NCI-H526 treated with DMSO at 0.1 percent for 48 hours (cell line): ENCODE measurements at regions not wholly inside any gene's neighbourhood (a gene's known extent, or its start where the extent isn't known, plus 50 kb on each side); places are given as distances from the start of the nearest gene placed in this dataset.
"Not testable (repeated sequence)": the region's sequence is repeated elsewhere in the genome, so short reads cannot be mapped to it uniquely, and the experiment has no call there.

Source experiments
- DNase-seq: peaks from one replicate; lab custom pipeline; 2025; lab: John Stamatoyannopoulos, UW

DNA sequence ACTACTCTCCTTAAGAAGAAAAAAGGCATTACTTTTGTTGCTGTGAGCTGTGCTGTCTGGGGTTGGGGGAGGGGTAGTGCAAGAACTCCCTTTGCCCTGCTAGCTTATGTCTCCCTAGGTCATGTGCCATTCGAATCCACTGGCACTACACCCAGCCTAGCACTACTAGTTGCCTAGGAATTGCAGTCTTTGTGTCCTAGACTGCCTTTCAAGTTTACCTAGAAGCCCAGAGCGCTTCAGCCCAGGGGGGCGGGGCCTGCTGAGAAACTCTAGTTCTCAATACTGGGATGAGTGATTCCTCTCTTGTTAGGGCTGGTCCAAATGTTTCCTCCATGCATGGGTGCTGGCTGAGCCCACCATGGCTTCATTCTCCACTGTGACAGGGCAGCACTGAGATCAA lies 1011.5 kb downstream of the PCDH19 start:
- DNase-seq = no peak

DNA sequence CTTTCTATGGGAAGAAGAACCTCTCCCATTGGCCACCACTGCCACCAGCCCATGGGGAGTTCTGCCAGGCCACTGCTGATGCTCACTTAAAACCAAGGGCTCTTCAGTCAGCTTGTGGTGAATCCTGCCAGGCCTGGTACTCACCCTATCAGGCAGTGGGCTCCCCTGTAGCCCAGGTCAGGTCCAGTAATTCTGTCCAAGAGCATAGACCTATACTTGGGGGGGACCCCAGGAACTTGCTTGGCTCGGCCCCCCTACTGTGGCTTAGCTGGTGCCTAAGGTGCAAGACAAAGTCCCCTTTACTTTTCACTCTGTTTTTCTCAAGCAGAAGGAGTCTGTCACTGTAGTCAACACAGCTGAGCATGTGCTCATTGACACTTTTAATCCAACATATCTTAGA lies 1012.2 kb downstream of the PCDH19 start:
- DNase-seq = no peak

DNA sequence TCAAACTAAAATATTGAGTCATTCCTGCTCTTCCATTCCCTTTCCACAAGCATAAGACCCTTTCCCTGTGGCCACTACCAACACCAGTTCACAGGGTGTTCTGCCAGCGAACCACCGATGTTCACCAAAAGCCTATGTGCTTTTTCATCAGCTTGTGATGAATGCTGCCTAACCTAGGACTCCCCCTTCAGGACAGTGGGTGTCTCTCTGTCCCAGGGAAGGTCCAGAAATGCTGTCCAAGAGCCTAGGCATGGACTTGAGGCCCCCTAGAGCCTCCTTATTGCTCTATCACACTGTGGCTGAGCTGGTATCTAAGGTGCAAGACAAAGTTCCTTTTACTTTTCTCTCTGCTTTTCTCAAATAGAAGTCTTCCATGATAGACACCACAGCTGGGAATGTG lies 1015.6 kb downstream of the PCDH19 start:
- DNase-seq = no peak

DNA sequence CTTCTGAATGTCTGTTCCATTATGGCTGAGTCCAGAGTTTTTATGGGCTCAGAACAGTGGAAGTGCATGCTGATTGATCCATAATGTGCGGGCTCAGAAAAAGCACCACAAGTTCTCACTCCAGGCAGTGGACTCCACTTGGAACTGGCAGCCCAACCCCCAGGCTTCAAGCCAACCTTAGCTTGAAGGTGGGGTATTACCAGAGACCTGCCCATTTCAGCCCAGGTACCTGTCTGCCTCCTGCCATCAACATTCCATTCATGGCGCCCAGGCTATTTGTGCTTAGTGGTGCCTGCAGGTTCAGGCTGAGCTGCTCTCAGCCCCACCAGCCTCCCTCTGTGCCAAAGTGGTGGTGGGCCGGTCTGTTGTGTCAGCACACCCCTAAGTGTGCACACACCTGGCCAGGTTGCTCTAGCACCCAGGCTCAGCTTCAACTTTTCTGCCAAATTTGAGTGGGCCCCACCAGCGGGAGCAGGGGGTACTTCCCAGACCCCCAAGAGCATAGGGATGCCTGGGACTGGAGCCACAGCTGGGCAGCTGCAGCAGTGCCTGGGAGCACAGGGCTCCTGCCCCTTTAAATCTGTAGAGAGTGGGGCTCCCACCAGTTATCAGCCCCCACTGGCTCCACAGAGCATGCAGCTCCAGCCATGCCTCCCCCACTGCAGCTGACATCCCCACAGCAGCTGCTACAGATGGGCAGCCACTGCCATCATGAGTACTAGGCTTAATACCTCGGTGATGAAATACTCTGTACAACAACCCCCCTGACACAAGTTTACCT lies 1025.3 kb downstream of the PCDH19 start:
- DNase-seq = no peak

DNA sequence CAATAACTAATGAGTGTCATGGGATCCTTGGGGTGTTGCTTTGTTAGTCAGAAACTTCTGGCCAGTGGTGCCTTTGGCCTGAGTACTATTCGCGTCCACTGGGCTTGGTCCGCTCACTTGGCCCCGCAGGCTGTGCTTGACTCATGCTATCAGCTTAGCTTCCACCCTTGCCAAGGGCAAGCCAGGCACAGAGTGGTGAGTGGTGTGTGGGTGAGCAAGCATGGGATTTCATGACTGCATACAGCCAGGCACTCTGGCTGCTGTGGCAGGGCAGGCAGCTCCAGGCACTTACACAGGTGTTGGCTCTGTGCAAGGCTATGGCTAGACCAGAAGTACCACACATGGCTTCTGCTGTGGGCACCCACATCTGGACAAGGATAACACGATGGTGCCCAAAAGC lies 1026.3 kb downstream of the PCDH19 start:
- DNase-seq = no peak

DNA sequence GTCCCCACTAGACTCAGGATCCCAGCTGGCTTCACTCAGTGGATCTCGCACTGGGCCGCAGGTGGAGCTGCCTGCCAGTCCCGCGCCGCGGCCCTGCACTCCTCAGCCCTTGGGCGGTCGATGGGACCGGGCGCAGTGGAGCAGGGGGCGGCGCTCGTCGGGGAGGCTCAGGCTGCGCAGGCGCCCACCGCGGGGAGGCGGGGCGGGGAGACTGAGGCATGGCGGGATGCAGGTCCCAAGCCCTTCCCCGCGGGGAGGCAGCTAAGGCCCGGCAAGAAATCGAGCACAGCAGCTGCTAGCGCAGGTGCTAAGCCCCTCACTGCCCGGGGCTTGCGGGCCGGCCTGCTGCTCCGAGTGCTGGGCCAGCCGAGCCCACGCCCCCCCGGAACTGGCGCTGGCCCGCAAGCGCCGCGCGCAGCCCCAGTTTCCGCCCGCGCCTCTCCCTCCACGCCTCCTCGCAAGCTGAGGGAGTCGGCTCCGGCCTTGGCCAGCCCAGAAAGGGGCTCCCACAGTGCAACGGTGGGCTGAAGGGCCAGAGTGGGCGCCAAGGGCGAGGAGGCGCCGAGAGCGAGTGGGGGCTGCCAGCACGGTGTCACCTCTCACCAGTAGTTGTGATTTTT lies 1038.0 kb downstream of the PCDH19 start:
- no peak for DNase-seq

DNA sequence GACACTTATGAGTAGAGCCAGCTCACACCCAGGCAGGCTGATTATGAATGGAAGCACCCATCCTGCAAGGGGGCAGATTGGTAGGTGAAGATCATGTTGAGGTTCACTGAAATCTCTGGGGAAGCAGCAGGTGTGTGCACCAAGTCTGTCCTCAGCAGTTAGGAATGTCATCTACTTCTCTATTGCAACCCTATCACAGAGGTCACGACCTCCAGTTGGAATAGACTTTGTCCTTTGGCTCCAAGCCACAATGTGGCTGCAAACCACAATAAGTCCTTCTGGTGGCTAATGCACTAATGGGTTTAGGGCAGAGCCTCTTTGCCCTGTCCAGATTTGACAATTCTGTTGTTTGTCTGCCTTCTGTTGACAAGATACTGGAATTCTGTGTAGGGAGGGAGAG lies 1056.7 kb downstream of the PCDH19 start:
- no peak for DNase-seq

DNA sequence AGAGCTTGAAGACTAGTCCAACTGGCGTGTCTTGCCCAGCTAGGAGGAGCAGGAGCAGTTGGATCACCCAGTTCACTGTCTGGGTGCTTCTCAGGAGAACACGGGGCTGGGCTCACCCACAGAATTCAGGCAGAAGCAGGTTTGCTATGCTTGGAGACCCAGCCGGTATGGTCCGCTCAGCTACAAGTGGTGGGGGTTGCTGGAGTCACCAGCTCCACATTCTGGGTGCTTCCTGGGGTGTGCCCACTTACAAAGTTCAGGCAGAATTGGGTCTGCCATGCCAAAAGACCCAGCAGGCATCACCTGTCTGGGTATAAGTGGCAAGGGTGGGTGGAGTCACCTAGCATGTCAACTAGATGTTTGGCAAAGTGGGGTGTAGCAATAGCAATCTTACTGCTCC lies 1061.8 kb downstream of the PCDH19 start:
- DNase-seq = no peak

DNA sequence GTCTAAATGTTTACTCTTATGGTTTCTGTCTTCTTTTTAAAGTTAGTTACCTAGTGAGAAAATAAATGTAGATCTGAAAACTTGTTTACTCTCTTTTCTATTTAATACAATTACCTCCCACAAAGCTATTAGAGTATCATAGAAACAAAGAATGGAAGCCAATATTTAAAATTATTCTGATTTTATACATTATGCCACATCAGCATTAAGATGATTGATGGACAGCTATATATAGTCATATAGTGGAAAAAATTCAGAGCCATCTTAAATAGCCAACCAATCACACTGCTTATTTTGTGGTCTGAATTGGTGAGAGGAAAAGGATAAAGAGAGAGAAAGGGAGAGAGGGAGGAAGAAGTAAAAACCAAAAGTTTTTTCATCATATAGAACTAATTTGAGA lies 1101.8 kb downstream of the PCDH19 start:
- no peak for DNase-seq

DNA sequence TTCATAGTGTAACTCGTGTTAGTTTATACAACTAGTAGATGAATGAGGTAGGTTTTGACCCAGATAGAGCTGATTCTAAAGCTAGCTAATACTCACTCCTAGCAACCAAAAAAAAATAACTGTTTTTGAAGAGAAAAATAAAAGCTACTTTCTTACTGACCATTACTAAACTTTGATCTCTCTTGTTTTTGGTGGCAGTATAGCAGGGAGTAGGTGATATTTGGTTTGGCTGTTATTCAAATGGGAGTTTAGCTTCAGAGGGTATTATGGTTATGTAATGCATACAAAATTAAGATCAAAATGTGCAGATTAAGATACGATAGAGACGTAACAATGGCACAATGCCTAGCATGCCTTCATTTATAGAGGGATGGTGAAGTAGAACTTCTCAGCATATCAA lies 1104.5 kb downstream of the PCDH19 start:
- no peak for DNase-seq

DNA sequence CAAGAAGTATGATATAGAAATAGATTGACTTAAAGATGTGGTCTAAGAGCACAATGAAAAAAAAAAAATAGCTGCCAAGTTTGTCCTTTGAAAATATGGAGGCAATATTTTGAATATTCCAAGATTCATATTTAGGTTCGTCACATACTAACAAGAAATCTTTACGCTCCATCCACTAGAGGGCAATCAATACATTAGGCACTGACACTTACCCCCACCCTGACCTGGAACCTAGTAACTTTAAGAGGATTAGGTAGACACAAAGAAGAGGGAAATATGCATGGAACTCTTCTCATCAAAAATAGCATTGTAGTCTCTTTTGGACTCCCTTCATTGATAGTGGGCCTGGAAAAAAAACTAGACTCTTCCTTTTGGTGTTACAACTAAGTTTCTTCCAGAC lies 1108.1 kb downstream of the PCDH19 start:
- peak; percentile 23 for DNase-seq

DNA sequence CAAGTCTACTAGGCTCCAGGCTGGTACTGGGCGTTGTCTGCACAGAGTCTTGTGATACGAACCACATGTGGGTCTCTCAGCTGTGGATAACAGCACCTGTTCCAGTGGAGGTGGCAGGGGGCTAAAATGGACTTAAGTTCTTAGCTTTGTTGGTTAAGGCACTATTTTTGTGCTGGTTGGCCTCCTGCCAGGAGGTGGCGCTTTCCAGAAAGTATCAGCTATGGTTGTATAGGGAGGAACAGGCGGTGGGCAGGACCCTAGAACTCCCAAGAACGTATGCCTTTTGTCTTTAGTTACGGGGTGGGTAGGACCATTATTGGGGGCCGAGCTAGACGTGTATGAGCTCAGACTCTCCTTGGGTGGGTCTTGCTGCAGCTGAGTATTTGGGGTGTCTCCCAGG lies 1138.4 kb downstream of the PCDH19 start:
- no peak for DNase-seq

DNA sequence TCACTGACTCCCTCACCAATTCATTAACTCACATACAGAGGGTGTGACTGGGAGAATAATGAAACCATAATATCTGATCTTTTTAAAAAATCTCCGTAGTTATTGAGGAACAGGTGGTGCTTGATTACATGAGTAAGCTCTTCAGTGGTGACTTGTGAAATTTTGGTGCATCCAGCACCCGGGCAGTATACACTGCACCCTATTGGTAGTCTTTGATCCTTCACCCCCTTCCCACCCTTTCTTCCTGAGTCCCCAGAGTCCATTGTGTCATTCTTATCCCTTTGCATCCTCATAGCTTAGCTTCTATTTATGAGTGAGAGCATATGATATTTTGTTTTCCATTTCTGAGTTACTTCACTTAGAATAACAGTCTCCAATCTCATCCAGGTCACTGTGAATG lies 1143.8 kb downstream of the PCDH19 start:
- DNase-seq = no peak

DNA sequence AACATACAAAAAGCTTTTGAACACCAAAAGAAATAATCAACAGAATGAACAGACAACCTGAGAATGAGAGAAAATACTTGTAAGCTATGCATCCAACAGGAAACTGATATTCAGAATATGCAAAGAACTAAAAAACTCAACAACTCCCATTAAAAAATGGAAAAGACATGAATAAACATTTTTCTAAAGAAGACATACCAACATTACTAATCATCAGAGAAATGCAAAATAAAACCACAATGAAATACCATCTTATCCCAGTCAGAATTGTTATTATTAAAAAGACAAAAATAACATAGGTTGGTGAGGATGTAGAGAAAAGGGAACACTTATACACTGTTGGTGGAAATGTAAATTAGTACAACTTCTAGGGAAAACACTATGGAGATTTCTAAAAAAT lies 1161.9 kb downstream of the PCDH19 start:
- DNase-seq = no peak

DNA sequence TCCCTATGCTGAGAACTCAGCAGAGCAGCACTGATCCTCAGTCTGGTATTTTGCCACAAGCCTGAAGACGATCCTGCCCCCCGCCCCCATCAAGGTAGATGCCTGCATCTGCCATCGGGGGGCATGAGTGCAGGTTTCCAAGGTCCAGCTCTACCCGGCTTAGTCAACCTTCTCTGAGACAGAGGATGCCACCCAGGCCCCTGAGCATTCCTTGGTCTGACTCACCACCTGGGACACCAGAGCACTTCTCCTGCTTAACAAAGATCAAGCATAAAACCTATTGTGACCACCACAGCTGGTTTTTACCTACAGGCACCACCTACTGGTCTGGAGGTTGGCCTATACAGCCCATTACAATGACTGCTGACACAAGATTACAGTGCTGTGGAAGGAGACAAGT lies 1168.1 kb downstream of the PCDH19 start:
- no peak for DNase-seq

DNA sequence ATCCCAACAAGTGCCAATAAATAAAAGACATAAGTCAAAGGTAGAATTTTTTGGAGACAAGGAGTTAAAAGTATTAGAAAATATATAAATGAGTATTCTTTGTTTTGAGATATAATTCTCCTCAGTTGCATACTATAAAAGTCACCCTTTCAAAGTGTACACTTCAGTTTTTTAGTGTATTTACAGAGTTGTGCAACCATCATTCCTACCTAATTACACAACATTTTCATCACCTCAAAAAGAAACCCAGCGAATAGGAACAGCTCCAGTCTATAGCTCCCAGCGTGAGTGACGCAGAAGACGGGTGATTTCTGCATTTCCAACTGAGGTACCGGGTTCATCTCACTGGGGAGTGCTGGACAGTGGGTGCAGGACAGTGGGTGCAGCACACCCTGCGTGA lies 1175.7 kb downstream of the PCDH19 start:
- not testable (repeated sequence) for DNase-seq

DNA sequence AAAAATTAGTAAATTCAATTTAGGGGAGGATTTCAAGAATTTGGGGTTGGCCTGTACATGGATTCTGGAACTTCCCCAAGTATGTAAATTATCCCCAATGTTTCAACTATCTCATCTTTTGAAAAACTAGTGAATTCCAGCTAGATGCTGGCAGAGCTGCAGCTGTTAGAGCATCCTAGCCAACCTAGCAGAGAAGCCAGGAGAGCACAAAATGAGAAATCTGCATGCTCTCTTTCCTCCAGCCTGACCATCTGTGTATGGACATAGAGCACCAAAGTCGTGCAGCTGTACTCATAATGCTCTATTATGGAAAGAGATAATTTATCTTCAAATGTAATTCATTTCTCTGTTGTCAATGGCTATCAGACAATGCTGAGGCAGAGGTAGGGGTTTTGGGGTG lies 1217.7 kb downstream of the PCDH19 start:
- no peak for DNase-seq

DNA sequence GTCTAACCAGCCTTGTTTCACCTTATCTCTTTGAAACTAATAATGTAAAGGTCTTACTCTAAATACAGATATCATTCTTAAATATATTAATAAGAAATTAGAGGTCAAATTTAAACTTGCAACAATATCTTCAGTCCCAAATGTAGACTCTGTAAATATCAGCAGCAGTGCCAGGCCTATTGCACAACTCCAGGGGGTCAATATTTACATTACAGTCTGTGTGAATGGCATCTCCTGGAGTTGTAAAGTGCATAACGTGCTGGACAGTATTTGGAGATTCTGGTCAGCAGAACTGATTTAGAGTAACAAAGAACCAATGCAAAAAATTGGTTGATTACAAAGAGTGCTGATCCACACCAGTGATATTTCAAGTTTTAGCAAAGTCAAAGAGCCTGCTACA lies 1225.9 kb downstream of the PCDH19 start:
- DNase-seq = no peak

DNA sequence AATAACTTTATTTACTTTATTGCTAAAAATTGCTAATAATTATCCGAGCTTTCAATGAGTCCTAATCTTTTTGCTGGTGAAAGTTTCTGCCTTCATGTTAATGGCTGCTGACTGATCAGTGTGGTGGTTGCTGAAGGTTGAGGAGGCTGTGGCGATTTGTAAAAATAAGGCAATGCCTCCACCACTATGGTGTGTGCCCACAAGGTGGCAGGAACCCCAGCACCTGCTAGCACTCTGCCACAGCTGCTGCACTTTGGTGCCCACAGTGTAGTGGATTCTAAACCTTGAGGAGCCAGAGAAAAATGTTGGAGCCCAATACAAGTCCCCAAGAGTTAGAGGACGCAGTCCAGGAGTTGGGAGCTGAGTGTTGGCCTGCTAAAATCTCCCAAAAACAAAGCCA lies 1237.1 kb downstream of the PCDH19 start:
- no peak for DNase-seq

DNA sequence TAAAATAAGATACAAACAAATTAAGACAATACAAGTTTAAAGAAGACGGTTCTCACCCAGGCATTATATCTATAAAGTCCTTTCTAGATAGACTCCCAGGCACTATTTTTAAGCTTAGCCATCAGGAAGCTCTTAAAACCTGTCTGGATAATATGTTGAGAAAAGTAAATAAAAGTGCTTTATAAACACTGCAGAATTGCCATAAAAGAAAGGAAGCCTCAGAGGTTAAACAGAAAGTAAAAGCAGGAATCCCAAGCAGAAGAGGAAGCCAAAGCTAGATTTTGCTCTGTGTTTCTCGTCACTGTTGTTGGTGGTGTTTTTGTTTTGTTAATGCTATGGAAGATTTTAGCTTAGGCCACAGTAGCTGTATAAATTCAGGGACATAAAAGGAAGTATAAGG lies 1267.3 kb downstream of the PCDH19 start:
- DNase-seq = no peak

DNA sequence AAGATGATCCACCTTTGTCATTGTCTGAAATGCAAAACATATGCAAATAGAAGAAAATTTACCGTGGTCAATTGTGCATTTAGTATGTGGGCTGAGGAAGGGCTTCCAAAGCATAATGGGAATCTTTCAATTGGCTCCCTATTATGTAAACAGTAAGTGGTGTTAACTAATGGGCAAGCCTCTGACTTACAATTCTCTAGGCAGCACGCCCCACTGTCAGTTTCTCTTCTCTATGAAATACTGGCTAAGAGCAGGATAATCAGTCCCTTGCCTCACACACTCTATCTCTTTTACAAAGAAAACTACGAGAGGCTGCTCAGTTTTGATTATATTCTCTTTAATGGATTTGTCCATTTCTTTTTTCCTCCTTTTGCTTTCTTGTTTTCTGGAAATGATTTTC lies 1272.6 kb downstream of the PCDH19 start:
- DNase-seq = no peak

DNA sequence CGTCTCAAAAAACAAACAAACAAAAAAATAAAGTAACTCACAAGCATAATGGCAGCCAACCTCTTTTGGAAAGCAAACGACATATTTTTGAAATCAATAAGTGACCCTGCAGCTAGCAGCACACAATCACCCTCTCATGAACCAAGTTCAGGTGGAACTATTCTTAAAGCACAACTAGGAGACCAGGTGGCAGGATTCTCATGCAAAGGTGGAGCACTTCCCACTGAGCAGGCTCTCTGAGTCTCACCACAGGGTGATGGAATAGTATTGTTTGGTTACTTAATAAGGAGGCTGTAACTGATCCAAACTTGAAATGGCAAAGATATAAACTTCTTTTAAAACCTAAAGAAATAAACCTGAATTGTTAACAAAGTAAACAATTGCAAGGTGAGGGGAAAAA lies 1293.1 kb downstream of the PCDH19 start:
- DNase-seq = no peak

DNA sequence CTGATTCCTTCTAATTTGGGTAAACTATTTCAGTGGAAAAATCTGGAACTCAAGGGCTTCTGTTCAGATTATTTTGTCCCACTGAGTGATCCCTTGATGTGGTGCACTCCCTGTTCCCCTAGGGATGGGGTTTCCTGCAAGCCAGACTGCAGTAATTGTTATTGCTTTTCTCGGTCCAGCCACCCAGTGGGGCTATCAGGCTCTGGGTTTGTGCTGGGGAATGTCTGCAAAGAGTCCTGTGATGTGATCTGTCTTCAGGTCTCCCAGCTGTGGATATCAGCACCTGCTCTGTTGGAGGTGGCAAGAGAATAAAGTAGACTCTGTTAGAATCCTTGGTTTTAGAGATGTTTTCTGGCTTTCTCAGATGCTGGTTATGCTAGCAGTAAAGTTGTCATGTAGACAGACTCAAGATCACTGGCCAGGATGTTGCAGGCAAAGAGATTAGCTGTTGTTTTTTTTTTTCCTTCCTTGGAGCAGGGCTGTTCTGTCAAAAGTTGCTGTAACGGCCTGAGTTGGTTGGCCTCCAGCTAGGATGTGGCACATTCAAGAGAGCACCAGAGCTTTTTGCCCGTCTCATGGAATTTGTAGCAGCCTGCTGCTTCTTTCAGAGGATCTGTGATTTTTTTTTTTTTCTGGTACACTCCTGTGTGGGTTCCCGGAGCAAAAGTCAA lies 1314.0 kb downstream of the PCDH19 start:
- DNase-seq = no peak

DNA sequence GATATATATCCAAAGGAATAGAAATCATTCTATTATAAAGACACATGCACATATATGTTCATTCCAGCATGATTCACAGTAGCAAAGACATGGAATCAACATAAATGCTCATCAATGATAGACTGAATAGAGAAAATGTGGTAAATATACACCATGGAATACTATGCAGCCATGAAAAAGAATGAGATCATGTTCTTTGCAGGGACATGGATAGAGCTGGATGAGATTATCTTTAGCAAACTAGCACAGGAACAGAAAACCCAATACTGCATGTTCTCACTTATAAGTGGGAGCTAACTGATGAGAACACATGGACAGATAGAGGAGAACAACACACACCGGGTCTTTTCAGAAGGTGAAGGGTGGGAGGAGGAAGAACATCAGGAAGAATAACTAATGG lies 1318.6 kb downstream of the PCDH19 start:
- no peak for DNase-seq
